SK-N-SH (cell line): ENCODE measurements at regions not wholly inside any gene's neighbourhood (a gene's known extent, or its start where the extent isn't known, plus 50 kb on each side); places are given as distances from the start of the nearest gene placed in this dataset.

Experiments
- EP300 ChIP-seq, 2 experiments: IDR thresholded peaks; 2 replicates each; pipeline versions ENCODE4 v1.4.0 to v1.6.1; 2012; ENCODE audit warnings: borderline replicate concordance in 1 of 2, low read depth in 1 of 2, low read length in 1 of 2
- TAF1 ChIP-seq: IDR thresholded peaks from 2 replicates; pipeline ENCODE4 v1.6.1; 2012; ENCODE audit warnings: low read depth, mild to moderate bottlenecking, low read length, moderate library complexity, borderline replicate concordance
- TF ChIP-seq, protein P1 (sequence below): IDR thresholded peaks from 2 replicates; pipeline ENCODE4 v1.6.1; 2012; ENCODE audit warnings: mild to moderate bottlenecking, low read depth, low read length, moderate library complexity
- TF ChIP-seq, protein P2 (sequence below): fragments of 200-600 bp; sonication (generic); IDR thresholded peaks from 2 replicates; pipeline ENCODE4 v1.6.1; 2017; ENCODE audit warnings: antibody characterized with exemption, mild to moderate bottlenecking, moderate library complexity

DNA sequence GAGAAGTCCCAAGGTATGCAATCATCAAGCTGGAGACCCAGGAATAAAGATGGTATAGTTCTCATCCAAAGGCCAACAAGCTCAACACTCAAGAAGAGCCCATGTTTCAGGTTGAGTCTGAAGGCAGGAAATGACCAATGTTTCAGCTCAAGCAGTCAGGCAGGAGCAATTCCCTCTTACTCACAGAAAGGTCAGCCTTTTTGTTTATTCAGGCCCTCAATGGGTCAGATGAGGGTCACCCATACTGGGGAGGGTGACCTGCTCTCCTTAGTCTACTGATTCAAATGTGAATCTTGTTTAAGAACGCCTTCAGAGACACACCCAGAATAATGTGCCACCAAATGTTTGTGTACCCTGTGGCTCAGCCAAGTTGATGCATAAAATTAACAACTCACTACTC is 262.4 kb downstream of the USP25 start:
- TF ChIP-seq, protein P1, sequence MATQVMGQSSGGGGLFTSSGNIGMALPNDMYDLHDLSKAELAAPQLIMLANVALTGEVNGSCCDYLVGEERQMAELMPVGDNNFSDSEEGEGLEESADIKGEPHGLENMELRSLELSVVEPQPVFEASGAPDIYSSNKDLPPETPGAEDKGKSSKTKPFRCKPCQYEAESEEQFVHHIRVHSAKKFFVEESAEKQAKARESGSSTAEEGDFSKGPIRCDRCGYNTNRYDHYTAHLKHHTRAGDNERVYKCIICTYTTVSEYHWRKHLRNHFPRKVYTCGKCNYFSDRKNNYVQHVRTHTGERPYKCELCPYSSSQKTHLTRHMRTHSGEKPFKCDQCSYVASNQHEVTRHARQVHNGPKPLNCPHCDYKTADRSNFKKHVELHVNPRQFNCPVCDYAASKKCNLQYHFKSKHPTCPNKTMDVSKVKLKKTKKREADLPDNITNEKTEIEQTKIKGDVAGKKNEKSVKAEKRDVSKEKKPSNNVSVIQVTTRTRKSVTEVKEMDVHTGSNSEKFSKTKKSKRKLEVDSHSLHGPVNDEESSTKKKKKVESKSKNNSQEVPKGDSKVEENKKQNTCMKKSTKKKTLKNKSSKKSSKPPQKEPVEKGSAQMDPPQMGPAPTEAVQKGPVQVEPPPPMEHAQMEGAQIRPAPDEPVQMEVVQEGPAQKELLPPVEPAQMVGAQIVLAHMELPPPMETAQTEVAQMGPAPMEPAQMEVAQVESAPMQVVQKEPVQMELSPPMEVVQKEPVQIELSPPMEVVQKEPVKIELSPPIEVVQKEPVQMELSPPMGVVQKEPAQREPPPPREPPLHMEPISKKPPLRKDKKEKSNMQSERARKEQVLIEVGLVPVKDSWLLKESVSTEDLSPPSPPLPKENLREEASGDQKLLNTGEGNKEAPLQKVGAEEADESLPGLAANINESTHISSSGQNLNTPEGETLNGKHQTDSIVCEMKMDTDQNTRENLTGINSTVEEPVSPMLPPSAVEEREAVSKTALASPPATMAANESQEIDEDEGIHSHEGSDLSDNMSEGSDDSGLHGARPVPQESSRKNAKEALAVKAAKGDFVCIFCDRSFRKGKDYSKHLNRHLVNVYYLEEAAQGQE = no peak
- no peak for TF ChIP-seq TAF1
- TF ChIP-seq, protein P2, sequence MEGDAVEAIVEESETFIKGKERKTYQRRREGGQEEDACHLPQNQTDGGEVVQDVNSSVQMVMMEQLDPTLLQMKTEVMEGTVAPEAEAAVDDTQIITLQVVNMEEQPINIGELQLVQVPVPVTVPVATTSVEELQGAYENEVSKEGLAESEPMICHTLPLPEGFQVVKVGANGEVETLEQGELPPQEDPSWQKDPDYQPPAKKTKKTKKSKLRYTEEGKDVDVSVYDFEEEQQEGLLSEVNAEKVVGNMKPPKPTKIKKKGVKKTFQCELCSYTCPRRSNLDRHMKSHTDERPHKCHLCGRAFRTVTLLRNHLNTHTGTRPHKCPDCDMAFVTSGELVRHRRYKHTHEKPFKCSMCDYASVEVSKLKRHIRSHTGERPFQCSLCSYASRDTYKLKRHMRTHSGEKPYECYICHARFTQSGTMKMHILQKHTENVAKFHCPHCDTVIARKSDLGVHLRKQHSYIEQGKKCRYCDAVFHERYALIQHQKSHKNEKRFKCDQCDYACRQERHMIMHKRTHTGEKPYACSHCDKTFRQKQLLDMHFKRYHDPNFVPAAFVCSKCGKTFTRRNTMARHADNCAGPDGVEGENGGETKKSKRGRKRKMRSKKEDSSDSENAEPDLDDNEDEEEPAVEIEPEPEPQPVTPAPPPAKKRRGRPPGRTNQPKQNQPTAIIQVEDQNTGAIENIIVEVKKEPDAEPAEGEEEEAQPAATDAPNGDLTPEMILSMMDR = no peak
- no peak for TF ChIP-seq EP300 (IDR thresholded peaks at IDR 0.05; ENCODE audit: borderline replicate concordance in 1 of 2, low read depth in 1 of 2, low read length in 1 of 2)
